ENCODE measurements at regions not wholly inside any gene's neighbourhood (a gene's known extent, or its start where the extent isn't known, plus 50 kb on each side); places are given as distances from the start of the nearest gene placed in this dataset.

GRCh38 chr3:117104792-117105191 lies 395.2 kb downstream of the TUSC7 start:
- ATAC-seq: no peak
- H3K4me1 ChIP-seq (ENCODE audit: low read depth): no peaks in the 10 kb centered on the region
- TF ChIP-seq, protein P1, sequence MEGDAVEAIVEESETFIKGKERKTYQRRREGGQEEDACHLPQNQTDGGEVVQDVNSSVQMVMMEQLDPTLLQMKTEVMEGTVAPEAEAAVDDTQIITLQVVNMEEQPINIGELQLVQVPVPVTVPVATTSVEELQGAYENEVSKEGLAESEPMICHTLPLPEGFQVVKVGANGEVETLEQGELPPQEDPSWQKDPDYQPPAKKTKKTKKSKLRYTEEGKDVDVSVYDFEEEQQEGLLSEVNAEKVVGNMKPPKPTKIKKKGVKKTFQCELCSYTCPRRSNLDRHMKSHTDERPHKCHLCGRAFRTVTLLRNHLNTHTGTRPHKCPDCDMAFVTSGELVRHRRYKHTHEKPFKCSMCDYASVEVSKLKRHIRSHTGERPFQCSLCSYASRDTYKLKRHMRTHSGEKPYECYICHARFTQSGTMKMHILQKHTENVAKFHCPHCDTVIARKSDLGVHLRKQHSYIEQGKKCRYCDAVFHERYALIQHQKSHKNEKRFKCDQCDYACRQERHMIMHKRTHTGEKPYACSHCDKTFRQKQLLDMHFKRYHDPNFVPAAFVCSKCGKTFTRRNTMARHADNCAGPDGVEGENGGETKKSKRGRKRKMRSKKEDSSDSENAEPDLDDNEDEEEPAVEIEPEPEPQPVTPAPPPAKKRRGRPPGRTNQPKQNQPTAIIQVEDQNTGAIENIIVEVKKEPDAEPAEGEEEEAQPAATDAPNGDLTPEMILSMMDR (IDR thresholded peaks at IDR 0.05): no peak

GRCh38 chr3:117105686-117106085 lies 396.1 kb downstream of the TUSC7 start:
- intact Hi-C loops (cut with DNase I, micrococcal nuclease): no loop called here
- no peaks in the 10 kb centered on the region for H3K4me1 ChIP-seq (ENCODE audit: low read depth)
- ATAC-seq (no peak), DNase-seq (no peak)
- no peak overlapping the region for H3K4me3 ChIP-seq
- no peaks in the 10 kb centered on the region for H3K36me3 ChIP-seq (ENCODE audit: low read depth)
- TF ChIP-seq, protein P1 (IDR thresholded peaks at IDR 0.05): no peak
- H3K9me3 ChIP-seq: no peaks in the 10 kb centered on the region

More at GRCh38 chr3:117104792-117105191, 395.2 kb downstream of the TUSC7 start:
- no peak for DNase-seq
- H3K36me3 ChIP-seq (ENCODE audit: low read depth): no peaks in the 10 kb centered on the region
- H3K4me3 ChIP-seq: no peak overlapping the region
- no peaks in the 10 kb centered on the region for H3K9me3 ChIP-seq
- intact Hi-C loops (cut with DNase I, micrococcal nuclease): no loop called here

DNA sequence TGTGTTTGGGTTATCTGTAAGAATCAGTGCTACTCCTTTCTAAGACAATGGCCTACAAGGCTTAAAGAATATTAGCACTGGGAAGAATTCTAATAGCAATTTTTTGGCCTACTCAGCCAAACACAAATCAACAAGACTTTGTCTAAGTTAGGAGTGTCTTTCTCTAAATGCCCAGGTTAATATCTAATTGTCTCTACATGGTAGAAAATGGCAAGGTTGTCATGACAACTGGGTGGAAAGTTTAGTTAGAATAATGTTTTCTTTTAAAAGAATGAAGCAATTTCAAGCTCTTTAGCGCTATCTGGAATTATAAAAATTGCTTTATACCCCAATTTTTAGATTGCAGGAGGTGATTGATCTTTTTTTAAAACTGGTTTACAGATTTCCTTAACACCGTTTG lies 396.8 kb downstream of the TUSC7 start:
- Histone ChIP-seq H3K4me1 (ENCODE audit: low read depth) (no peaks in the 10 kb centered on the region), H3K36me3 (ENCODE audit: low read depth) (no peaks in the 10 kb centered on the region), H3K9me3 (no peaks in the 10 kb centered on the region), H3K4me3 (no peak overlapping the region)
- TF ChIP-seq, protein P1 (IDR thresholded peaks at IDR 0.05): no peak
- ATAC-seq: no peak
- intact Hi-C loops (cut with DNase I, micrococcal nuclease): no loop called here
- DNase-seq: no peak

GRCh38 chr3:117107946-117108345 lies 398.4 kb downstream of the TUSC7 start:
- TF ChIP-seq, protein P1 (IDR thresholded peaks at IDR 0.05): no peak
- intact Hi-C loops (cut with DNase I, micrococcal nuclease): no loop called here
- ATAC-seq: no peak

DNA sequence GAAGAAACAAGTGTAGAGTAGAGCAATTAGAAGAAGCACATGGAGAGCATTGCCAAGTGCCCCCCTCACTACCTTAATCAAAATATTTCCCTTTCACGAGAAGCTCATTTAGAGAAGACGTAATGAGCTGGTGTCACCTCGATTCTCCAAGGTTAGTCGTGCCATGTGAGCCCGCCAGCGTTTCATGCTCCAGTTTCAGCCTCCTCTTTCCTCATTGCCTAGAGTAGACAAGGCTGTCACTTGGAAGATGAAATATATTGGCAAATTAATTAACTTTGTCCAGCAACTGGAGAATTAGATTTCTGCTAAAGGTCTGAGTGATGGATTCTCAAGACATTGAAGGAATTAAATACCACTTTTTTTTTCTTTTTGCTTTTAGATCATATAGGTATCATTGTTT lies 399.6 kb downstream of the TUSC7 start:
- Histone ChIP-seq H3K36me3 (ENCODE audit: low read depth) (no peaks in the 10 kb centered on the region), H3K9me3 (no peaks in the 10 kb centered on the region), H3K4me1 (ENCODE audit: low read depth) (no peaks in the 10 kb centered on the region), H3K4me3 (no peak overlapping the region)
- ATAC-seq (no peak), DNase-seq (no peak)
- TF ChIP-seq, protein P1 (IDR thresholded peaks at IDR 0.05): no peak
- intact Hi-C loops (cut with DNase I, micrococcal nuclease): no loop called here

More at GRCh38 chr3:117107946-117108345, 398.4 kb downstream of the TUSC7 start:
- H3K9me3 ChIP-seq: no peaks in the 10 kb centered on the region
- no peak overlapping the region for H3K4me3 ChIP-seq
- DNase-seq: no peak
- no peaks in the 10 kb centered on the region for H3K36me3 ChIP-seq (ENCODE audit: low read depth)
- H3K4me1 ChIP-seq (ENCODE audit: low read depth): no peaks in the 10 kb centered on the region
